Fibroblast of lung (primary cell): ENCODE measurements at regions not wholly inside any gene's neighbourhood (a gene's known extent, or its start where the extent isn't known, plus 50 kb on each side); places are given as distances from the start of the nearest gene placed in this dataset.

Experiments
- CTCF ChIP-seq, 2 donors: IDR thresholded peaks in 1 of 2; conservative IDR thresholded peaks in 1 of 2; 1 replicate in 1 of 2; 2 replicates in 1 of 2; pipeline ENCODE4 v1.5.1; 2011 to 2012; ENCODE audit warnings: low read length in 2 of 2, control low read depth in 1 of 2, inconsistent platforms in 1 of 2, low read depth in 1 of 2, mild to moderate bottlenecking in 1 of 2
- EZH2 ChIP-seq: IDR thresholded peaks from 2 replicates; pipeline ENCODE4 v1.5.1; 2012; ENCODE audit warnings: low read length, control low read depth, mild to moderate bottlenecking; ENCODE audit errors: missing control alignments

DNA sequence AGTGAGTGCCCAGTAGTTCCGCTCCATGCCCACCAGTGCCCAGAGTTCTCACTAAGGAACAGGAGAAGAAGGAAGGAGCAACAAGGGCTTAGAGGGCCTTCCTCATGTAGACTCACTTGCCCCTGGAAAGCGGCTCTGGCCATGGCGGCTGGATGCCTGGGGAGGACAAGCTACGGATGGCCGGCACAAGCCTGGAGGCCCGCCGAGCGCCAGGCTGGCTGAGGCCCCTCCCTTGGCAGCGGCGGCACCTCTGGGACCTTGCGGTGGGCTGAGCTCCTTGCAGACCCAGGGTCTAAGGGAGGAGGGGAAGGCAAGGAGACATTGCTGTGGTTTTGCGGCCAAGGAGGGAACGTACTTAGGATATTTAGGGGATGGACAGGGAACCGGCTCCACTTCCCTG, 160.1 kb downstream of the SALL1 start:
- TF ChIP-seq CTCF (conservative IDR thresholded peaks at IDR 0.05 in 1 of 2, IDR thresholded peaks at IDR 0.05 in 1 of 2; ENCODE audit: low read depth in 1 of 2, low read length in 2 of 2) (no peak), EZH2 (no peak)
